ENCODE measurements at regions not wholly inside any gene's neighbourhood (a gene's known extent, or its start where the extent isn't known, plus 50 kb on each side); places are given as distances from the start of the nearest gene placed in this dataset.
"Not testable (repeated sequence)": the region's sequence is repeated elsewhere in the genome, so short reads cannot be mapped to it uniquely, and the experiment has no call there.

GRCh38 chr20:53857723-53858236 is 212.6 kb downstream of the BCAS1 start:
- no peak for DNase-seq (ENCODE audit: low read depth in 4 of 4, low spot score in 1 of 4)

GRCh38 chr20:53856300-53857295 is 213.8 kb downstream of the BCAS1 start:
- DNase-seq (ENCODE audit: low read depth in 4 of 4, low spot score in 1 of 4) = no peak

GRCh38 chr20:53855733-53856132 is 214.7 kb downstream of the BCAS1 start:
- no peak for DNase-seq (ENCODE audit: low read depth in 4 of 4, low spot score in 1 of 4)

- not testable (repeated sequence) for DNase-seq (ENCODE audit: low read depth in 4 of 4, low spot score in 1 of 4)
These were observed 215.8 kb downstream of the BCAS1 start for GRCh38 chr20:53854609-53854926.

GRCh38 chr20:53853111-53853713 is 217.2 kb downstream of the BCAS1 start:
- no peak for DNase-seq (ENCODE audit: low read depth in 4 of 4, low spot score in 1 of 4)

- DNase-seq (ENCODE audit: low read depth in 4 of 4, low spot score in 1 of 4) = no peak
These were observed 217.7 kb downstream of the BCAS1 start for GRCh38 chr20:53852691-53853090.

GRCh38 chr20:53852014-53852413 is 218.4 kb downstream of the BCAS1 start:
- DNase-seq (ENCODE audit: low read depth in 4 of 4, low spot score in 1 of 4) = no peak

- DNase-seq (ENCODE audit: low read depth in 4 of 4, low spot score in 1 of 4) = no peak
These were observed 220.1 kb downstream of the BCAS1 start for GRCh38 chr20:53850319-53850718.

- DNase-seq (ENCODE audit: low read depth in 4 of 4, low spot score in 1 of 4) = no peak
These were observed 220.8 kb downstream of the BCAS1 start for GRCh38 chr20:53849471-53850059.

- no peak for DNase-seq (ENCODE audit: low read depth in 4 of 4, low spot score in 1 of 4)
These were observed 222.1 kb downstream of the BCAS1 start for GRCh38 chr20:53848304-53848703.

- no peak for DNase-seq (ENCODE audit: low read depth in 4 of 4, low spot score in 1 of 4)
These were observed 222.6 kb downstream of the BCAS1 start for GRCh38 chr20:53847837-53848170.

- no peak for DNase-seq (ENCODE audit: low read depth in 4 of 4, low spot score in 1 of 4)
These were observed 223.1 kb downstream of the BCAS1 start for GRCh38 chr20:53847139-53847836.

- DNase-seq (ENCODE audit: low read depth in 4 of 4, low spot score in 1 of 4) = no peak
These were observed 223.8 kb downstream of the BCAS1 start for GRCh38 chr20:53846640-53847039.

- no peak for DNase-seq (ENCODE audit: low read depth in 4 of 4, low spot score in 1 of 4)
These were observed 224.4 kb downstream of the BCAS1 start for GRCh38 chr20:53845980-53846379.

- no peak for DNase-seq (ENCODE audit: low read depth in 4 of 4, low spot score in 1 of 4)
These were observed 226.1 kb downstream of the BCAS1 start for GRCh38 chr20:53844259-53844658.

- DNase-seq (ENCODE audit: low read depth in 4 of 4, low spot score in 1 of 4) = no peak
These were observed 226.7 kb downstream of the BCAS1 start for GRCh38 chr20:53843645-53844044.

GRCh38 chr20:53842301-53843099 is 227.9 kb downstream of the BCAS1 start:
- no peak for DNase-seq (ENCODE audit: low read depth in 4 of 4, low spot score in 1 of 4)

- no peak for DNase-seq (ENCODE audit: low read depth in 4 of 4, low spot score in 1 of 4)
These were observed 228.7 kb downstream of the BCAS1 start for GRCh38 chr20:53841741-53842140.

GRCh38 chr20:53840532-53840931 is 229.9 kb downstream of the BCAS1 start:
- DNase-seq (ENCODE audit: low read depth in 4 of 4, low spot score in 1 of 4) = no peak

- DNase-seq (ENCODE audit: low read depth in 4 of 4, low spot score in 1 of 4) = peak in 1 of 4 experiments; percentile 14
These were observed 230.8 kb downstream of the BCAS1 start for GRCh38 chr20:53839423-53840176.

All from stimulated activated CD4-positive, alpha-beta T cell treated with anti-CD3 and anti-CD28 coated beads, Interleukin-1b, Interleukin-23, amount 100 ng/mL, for 24 hours (primary cell).